B cell (primary cell): ENCODE measurements at regions not wholly inside any gene's neighbourhood (a gene's known extent, or its start where the extent isn't known, plus 50 kb on each side); places are given as distances from the start of the nearest gene placed in this dataset.

ENCODE experiments used
- ATAC-seq: fragments of 200-7000 bp; cut with Tn5 transposase; one replicate; pipeline ENCODE4 v1.10.0; 2021; ENCODE audit warnings: low read depth, mild to moderate bottlenecking, moderate number of reproducible peaks, moderate library complexity
- CTCF ChIA-PET: fragments of 350-600 bp; sonication (Branson Sonifier 250); formaldehyde crosslinking; loops from one replicate; lab custom pipeline; 2021; ENCODE audit warnings: antibody characterized with exemption, inconsistent platforms; lab: Charles Lee
- POLR2A ChIA-PET: fragments of 350-600 bp; sonication (Branson Sonifier 250); formaldehyde crosslinking; loops from one replicate; lab custom pipeline; 2021; ENCODE audit warnings: antibody characterized with exemption; lab: Charles Lee
- DNase-seq: peaks from one replicate; pipeline ENCODE4 v3.0.0; 2013
- H2AFZ ChIP-seq: 2 replicates; pipeline ENCODE4 v1.6.1; 2012; ENCODE audit warnings: mild to moderate bottlenecking, low read depth, low read length; ENCODE audit not compliant: insufficient read depth, poor library complexity, severe bottlenecking
- H3K27ac ChIP-seq, 2 donors: 1 replicate in 1 of 2; 2 replicates in 1 of 2; pipeline ENCODE4 v1.5.1; 2012 to 2013; ENCODE audit warnings: low read length in 2 of 2, mild to moderate bottlenecking in 2 of 2, moderate library complexity in 1 of 2
- H3K27me3 ChIP-seq, 4 experiments: fragments of 200-600 bp in 1 of 4; sonication (generic) in 1 of 4; replicated peaks in 1 of 4; 1 replicate in 2 of 4; 2 replicates in 2 of 4; pipeline versions ENCODE4 v1.6.1 to v1.7.0; 2013 to 2016; ENCODE audit warnings: low read length in 3 of 4, mild to moderate bottlenecking in 2 of 4, mixed read lengths in 1 of 4, moderate library complexity in 1 of 4; ENCODE audit not compliant: insufficient read depth in 4 of 4, control insufficient read depth in 3 of 4; ENCODE audit errors: control extremely low read depth in 1 of 4
- H3K36me3 ChIP-seq, 2 experiments: replicated peaks in 1 of 2; 1 replicate in 1 of 2; 2 replicates in 1 of 2; pipeline versions ENCODE4 v1.6.1 to v1.7.1; 2013; ENCODE audit warnings: low read length in 1 of 2; ENCODE audit not compliant: insufficient read depth in 2 of 2, control insufficient read depth in 1 of 2; ENCODE audit errors: control extremely low read depth in 1 of 2, extremely low read depth in 1 of 2
- H3K4me1 ChIP-seq, 2 donors: fragments of 200-600 bp in 1 of 2; sonication (generic) in 1 of 2; 1 replicate in 1 of 2; 2 replicates in 1 of 2; pipeline versions ENCODE4 v1.5.1 to v1.6.1; 2013 to 2017; ENCODE audit warnings: low read length in 2 of 2; ENCODE audit not compliant: control insufficient read depth in 2 of 2, insufficient read depth in 2 of 2
- H3K4me2 ChIP-seq: replicated peaks from 2 replicates; pipeline ENCODE3; 2012; ENCODE audit warnings: mild to moderate bottlenecking, low read depth, low read length; ENCODE audit not compliant: poor library complexity, severe bottlenecking
- H3K4me3 ChIP-seq, 5 experiments: fragments of 200-600 bp in 1 of 5; sonication (generic) in 1 of 5; 1 replicate in 3 of 5; 2 replicates in 2 of 5; pipeline versions ENCODE4 v1.5.1 to v1.7.0; 2011 to 2016; ENCODE audit warnings: low read length in 4 of 5, mild to moderate bottlenecking in 4 of 5, low read depth in 2 of 5, control low read depth in 1 of 5, moderate library complexity in 1 of 5; ENCODE audit not compliant: insufficient read depth in 1 of 5; ENCODE audit errors: control extremely low read depth in 1 of 5, extremely low read depth in 1 of 5
- H3K79me2 ChIP-seq: fragments of 200-600 bp; sonication (generic); one replicate; pipeline ENCODE4 v1.6.0; 2016; ENCODE audit warnings: low read length; ENCODE audit not compliant: control insufficient read depth, insufficient read depth
- H3K9ac ChIP-seq: fragments of 200-600 bp; sonication (generic); 2 replicates; pipeline ENCODE4 v1.6.1; 2017; ENCODE audit warnings: mild to moderate bottlenecking, low read length, moderate library complexity
- H3K9me3 ChIP-seq, 3 donors: one replicate each; pipeline versions ENCODE4 v1.6.1 to v1.7.1; 2013; ENCODE audit warnings: low read length in 2 of 3; ENCODE audit not compliant: control insufficient read depth in 2 of 3, insufficient read depth in 1 of 3; ENCODE audit errors: control extremely low read depth in 1 of 3
- H4K20me1 ChIP-seq: 2 replicates; pipeline ENCODE4 v1.6.0; 2012; ENCODE audit warnings: mild to moderate bottlenecking, low read length; ENCODE audit not compliant: insufficient read depth, control insufficient read depth, poor library complexity, severe bottlenecking
- H3K27ac Mint-ChIP-seq: one replicate; pipeline ENCODE4 v1.8.0; 2021; ENCODE audit warnings: mixed read lengths
- H3K27me3 Mint-ChIP-seq: one replicate; pipeline ENCODE4 v1.8.0; 2021; ENCODE audit warnings: mixed read lengths
- H3K4me1 Mint-ChIP-seq: one replicate; pipeline ENCODE4 v1.8.0; 2021; ENCODE audit warnings: mixed read lengths
- H3K4me3 Mint-ChIP-seq: one replicate; pipeline ENCODE4 v1.8.0; 2021; ENCODE audit warnings: mixed read lengths
- H3K9me3 Mint-ChIP-seq: one replicate; pipeline ENCODE4 v1.8.0; 2022; ENCODE audit warnings: mixed read lengths; ENCODE audit not compliant: insufficient read depth
- CTCF ChIP-seq: fragments of 200-600 bp; IDR thresholded peaks from one replicate; pipeline ENCODE4 v1.8.0; 2022; ENCODE audit warnings: antibody characterized with exemption, mild to moderate bottlenecking
- EZH2 ChIP-seq: IDR thresholded peaks from 2 replicates; pipeline ENCODE4 v1.6.1; 2012; ENCODE audit warnings: borderline replicate concordance, low read depth, mild to moderate bottlenecking, moderate library complexity, low read length; ENCODE audit not compliant: insufficient read depth, poor library complexity, severe bottlenecking
- WGBS: methylation state at CpG from one replicate; pipeline ENCODE4 v1.1.5; 2013; ENCODE audit warnings: missing lambda C conversion rate; ENCODE audit not compliant: insufficient coverage; 5-methylcytosine and 5-hydroxymethylcytosine counted together
- intact Hi-C: fragments of 100-400 bp; cut with micrococcal nuclease; formaldehyde crosslinking; loops from one replicate; pipeline ENCODE4 v1.10.0; 2022

GRCh38 chr14:30142216-30142615 lies 214.6 kb upstream of the PRKD1 start:
- H3K4me1 Mint-ChIP-seq, result no peaks in the 10 kb centered on the region
- no peaks in the 10 kb centered on the region for H3K27me3 Mint-ChIP-seq
- CTCF ChIA-PET, result no interaction called here
- no CpG with 5 or more reads among the region's 1 CpG for WGBS
- no peaks in the 10 kb centered on the region for H3K36me3 ChIP-seq
- H3K9me3 ChIP-seq, result peaks cover 1 to 11% (median 8%) of the 10 kb centered on the region in 3 donors
- ATAC-seq, result no peak
- H3K9me3 Mint-ChIP-seq, result peaks cover 11% of the 10 kb centered on the region
- H3K9ac ChIP-seq, result no peak overlapping the region
- no peak overlapping the region for H3K4me3 ChIP-seq
- H2AFZ ChIP-seq, result no peak overlapping the region
- no peak overlapping the region for H3K27ac ChIP-seq
- intact Hi-C loops, result no loop called here
- no peaks in the 10 kb centered on the region for H4K20me1 ChIP-seq
- H3K4me2 ChIP-seq, result no peak overlapping the region
- no peaks in the 10 kb centered on the region for H3K27me3 ChIP-seq
- TF ChIP-seq EZH2 (no peak), CTCF (no peak)
- POLR2A ChIA-PET, result no interaction called here
- no peak overlapping the region for H3K27ac Mint-ChIP-seq
- H3K79me2 ChIP-seq, result no peaks in the 10 kb centered on the region
- DNase-seq, result no peak
- H3K4me1 ChIP-seq, result no peaks in the 10 kb centered on the region
- no peak overlapping the region for H3K4me3 Mint-ChIP-seq

GRCh38 chr14:30143627-30144026 lies 216.0 kb upstream of the PRKD1 start:
- no peaks in the 10 kb centered on the region for H3K4me1 Mint-ChIP-seq
- no peak for ATAC-seq
- Histone ChIP-seq H3K4me3 (no peak overlapping the region), H4K20me1 (no peaks in the 10 kb centered on the region), H3K27me3 (no peaks in the 10 kb centered on the region), H3K79me2 (no peaks in the 10 kb centered on the region), H3K4me2 (no peak overlapping the region), H3K9ac (no peak overlapping the region), H3K27ac (no peak overlapping the region), H3K9me3 (peaks cover 3 to 13% (median 8%) of the 10 kb centered on the region in 3 donors), H2AFZ (no peak overlapping the region), H3K36me3 (no peaks in the 10 kb centered on the region), H3K4me1 (no peaks in the 10 kb centered on the region)
- intact Hi-C loops, result no loop called here
- peaks cover 20% of the 10 kb centered on the region for H3K9me3 Mint-ChIP-seq
- no peak overlapping the region for H3K4me3 Mint-ChIP-seq
- DNase-seq, result no peak
- H3K27me3 Mint-ChIP-seq, result no peaks in the 10 kb centered on the region
- TF ChIP-seq EZH2 (no peak), CTCF (no peak)
- ChIA-PET POLR2A (no interaction called here), CTCF (no interaction called here)
- H3K27ac Mint-ChIP-seq, result no peak overlapping the region
